ENCODE measurements at regions not wholly inside any gene's neighbourhood (a gene's known extent, or its start where the extent isn't known, plus 50 kb on each side); places are given as distances from the start of the nearest gene placed in this dataset.

DNA sequence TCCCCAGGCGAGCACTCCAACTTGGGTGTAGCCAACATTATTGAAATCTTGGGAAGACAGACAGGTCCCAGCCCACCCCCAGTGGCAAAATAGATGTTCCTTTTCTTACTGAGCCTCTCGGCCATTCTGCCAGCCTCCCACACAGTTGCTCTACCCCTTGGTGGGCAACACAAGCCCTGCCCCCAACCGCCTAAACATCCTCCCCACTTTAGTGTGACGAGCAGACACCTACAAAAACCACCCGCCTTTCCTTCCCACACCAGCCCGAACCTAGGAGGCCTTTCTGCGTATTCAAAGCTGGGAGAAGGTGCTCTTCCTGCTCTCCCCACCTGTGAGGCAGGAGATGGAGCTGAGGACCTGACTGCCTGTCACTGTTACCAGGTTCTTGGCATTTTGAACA is 58.6 kb upstream of the CAB39 start:
- TF ChIP-seq, protein P1, sequence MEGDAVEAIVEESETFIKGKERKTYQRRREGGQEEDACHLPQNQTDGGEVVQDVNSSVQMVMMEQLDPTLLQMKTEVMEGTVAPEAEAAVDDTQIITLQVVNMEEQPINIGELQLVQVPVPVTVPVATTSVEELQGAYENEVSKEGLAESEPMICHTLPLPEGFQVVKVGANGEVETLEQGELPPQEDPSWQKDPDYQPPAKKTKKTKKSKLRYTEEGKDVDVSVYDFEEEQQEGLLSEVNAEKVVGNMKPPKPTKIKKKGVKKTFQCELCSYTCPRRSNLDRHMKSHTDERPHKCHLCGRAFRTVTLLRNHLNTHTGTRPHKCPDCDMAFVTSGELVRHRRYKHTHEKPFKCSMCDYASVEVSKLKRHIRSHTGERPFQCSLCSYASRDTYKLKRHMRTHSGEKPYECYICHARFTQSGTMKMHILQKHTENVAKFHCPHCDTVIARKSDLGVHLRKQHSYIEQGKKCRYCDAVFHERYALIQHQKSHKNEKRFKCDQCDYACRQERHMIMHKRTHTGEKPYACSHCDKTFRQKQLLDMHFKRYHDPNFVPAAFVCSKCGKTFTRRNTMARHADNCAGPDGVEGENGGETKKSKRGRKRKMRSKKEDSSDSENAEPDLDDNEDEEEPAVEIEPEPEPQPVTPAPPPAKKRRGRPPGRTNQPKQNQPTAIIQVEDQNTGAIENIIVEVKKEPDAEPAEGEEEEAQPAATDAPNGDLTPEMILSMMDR (IDR thresholded peaks at IDR 0.05), result no peak
- TF ChIP-seq EP300 (IDR thresholded peaks at IDR 0.05), result no peak

Measured in stomach (tissue), 4 donors.